Progenitor cell of endocrine pancreas (in vitro differentiated cells): ENCODE measurements at regions not wholly inside any gene's neighbourhood (a gene's known extent, or its start where the extent isn't known, plus 50 kb on each side); places are given as distances from the start of the nearest gene placed in this dataset.

Source experiments
- DNase-seq: peaks from one replicate; pipeline ENCODE4 v3.0.0; 2021; ENCODE audit warnings: low spot score; ENCODE audit not compliant: unreplicated experiment
- H3K27ac Mint-ChIP-seq: 2 replicates; pipeline ENCODE4 v1.8.0; 2021; ENCODE audit warnings: mild to moderate bottlenecking, moderate library complexity, mixed read lengths
- H3K27me3 Mint-ChIP-seq: 2 replicates; pipeline ENCODE4 v1.8.0; 2021; ENCODE audit warnings: mixed read lengths
- H3K36me3 Mint-ChIP-seq: 2 replicates; pipeline ENCODE4 v1.8.0; 2022; ENCODE audit warnings: mixed read lengths; ENCODE audit not compliant: insufficient read depth
- H3K4me1 Mint-ChIP-seq: 2 replicates; pipeline ENCODE4 v1.8.0; 2021; ENCODE audit warnings: low read depth, mixed read lengths
- H3K4me3 Mint-ChIP-seq: 2 replicates; pipeline ENCODE4 v1.8.0; 2021; ENCODE audit warnings: low read depth, mild to moderate bottlenecking, moderate library complexity, mixed read lengths
- H3K9me3 Mint-ChIP-seq: 2 replicates; pipeline ENCODE4 v1.8.0; 2021; ENCODE audit warnings: low read depth, mixed read lengths
- TF ChIP-seq, protein P1 (sequence below): fragments of 200-600 bp; sonication (generic); IDR thresholded peaks from one replicate; pipeline ENCODE4 v1.5.0; 2021; ENCODE audit warnings: antibody characterized with exemption, mild to moderate bottlenecking; ENCODE audit not compliant: unreplicated experiment

- no peak overlapping the region for H3K27ac Mint-ChIP-seq
- H3K9me3 Mint-ChIP-seq = peaks cover 4% of the 10 kb centered on the region
- no peaks in the 10 kb centered on the region for H3K4me1 Mint-ChIP-seq
- peaks cover 7% of the 10 kb centered on the region for H3K27me3 Mint-ChIP-seq
- no peak overlapping the region for H3K4me3 Mint-ChIP-seq
- TF ChIP-seq, protein P1, sequence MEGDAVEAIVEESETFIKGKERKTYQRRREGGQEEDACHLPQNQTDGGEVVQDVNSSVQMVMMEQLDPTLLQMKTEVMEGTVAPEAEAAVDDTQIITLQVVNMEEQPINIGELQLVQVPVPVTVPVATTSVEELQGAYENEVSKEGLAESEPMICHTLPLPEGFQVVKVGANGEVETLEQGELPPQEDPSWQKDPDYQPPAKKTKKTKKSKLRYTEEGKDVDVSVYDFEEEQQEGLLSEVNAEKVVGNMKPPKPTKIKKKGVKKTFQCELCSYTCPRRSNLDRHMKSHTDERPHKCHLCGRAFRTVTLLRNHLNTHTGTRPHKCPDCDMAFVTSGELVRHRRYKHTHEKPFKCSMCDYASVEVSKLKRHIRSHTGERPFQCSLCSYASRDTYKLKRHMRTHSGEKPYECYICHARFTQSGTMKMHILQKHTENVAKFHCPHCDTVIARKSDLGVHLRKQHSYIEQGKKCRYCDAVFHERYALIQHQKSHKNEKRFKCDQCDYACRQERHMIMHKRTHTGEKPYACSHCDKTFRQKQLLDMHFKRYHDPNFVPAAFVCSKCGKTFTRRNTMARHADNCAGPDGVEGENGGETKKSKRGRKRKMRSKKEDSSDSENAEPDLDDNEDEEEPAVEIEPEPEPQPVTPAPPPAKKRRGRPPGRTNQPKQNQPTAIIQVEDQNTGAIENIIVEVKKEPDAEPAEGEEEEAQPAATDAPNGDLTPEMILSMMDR = no peak
- H3K36me3 Mint-ChIP-seq = peaks cover 1% of the 10 kb centered on the region
- DNase-seq = no peak
Observed at GRCh38 chr7:67821116-67821515, 824.5 kb downstream of the TYW1 start.

- Mint-ChIP-seq H3K4me3 (no peak overlapping the region), H3K27me3 (peaks cover 7% of the 10 kb centered on the region), H3K27ac (no peak overlapping the region), H3K9me3 (no peaks in the 10 kb centered on the region), H3K4me1 (no peaks in the 10 kb centered on the region), H3K36me3 (no peaks in the 10 kb centered on the region)
- TF ChIP-seq, protein P1 = no peak
- DNase-seq = no peak
Observed at GRCh38 chr7:67823345-67823744, 826.7 kb downstream of the TYW1 start.

DNA sequence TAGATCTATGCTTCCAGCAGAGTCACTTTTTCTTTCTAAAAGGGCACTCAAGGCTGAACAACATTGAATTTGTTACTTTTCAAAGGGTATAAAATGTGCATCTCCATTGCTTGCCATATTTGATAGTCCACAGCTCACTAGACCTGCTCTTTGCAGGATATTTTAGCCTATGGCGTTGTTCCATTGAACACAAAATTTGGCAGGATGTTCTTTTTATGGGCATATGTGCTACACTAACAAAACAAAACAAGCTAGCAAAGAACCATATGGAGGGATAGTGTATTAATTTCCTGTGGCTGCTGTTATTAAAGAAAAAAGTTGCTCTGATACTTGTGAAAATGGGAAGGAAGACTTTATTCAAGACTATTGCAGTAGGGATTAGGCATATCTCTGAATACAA lies 828.7 kb downstream of the TYW1 start:
- TF ChIP-seq, protein P1 = no peak
- no peaks in the 10 kb centered on the region for H3K4me1 Mint-ChIP-seq
- peaks cover 3% of the 10 kb centered on the region for H3K27me3 Mint-ChIP-seq
- no peak for DNase-seq
- no peak overlapping the region for H3K27ac Mint-ChIP-seq
- H3K9me3 Mint-ChIP-seq = no peaks in the 10 kb centered on the region
- H3K36me3 Mint-ChIP-seq = no peaks in the 10 kb centered on the region
- no peak overlapping the region for H3K4me3 Mint-ChIP-seq

- no peak for DNase-seq
- H3K4me3 Mint-ChIP-seq = no peak overlapping the region
- H3K27me3 Mint-ChIP-seq = peaks cover 22% of the 10 kb centered on the region
- H3K4me1 Mint-ChIP-seq = peaks cover 10% of the 10 kb centered on the region
- no peaks in the 10 kb centered on the region for H3K36me3 Mint-ChIP-seq
- TF ChIP-seq, protein P1 = no peak
- H3K9me3 Mint-ChIP-seq = no peaks in the 10 kb centered on the region
- no peak overlapping the region for H3K27ac Mint-ChIP-seq
Observed at GRCh38 chr7:67841896-67842295, 845.3 kb downstream of the TYW1 start.

DNA sequence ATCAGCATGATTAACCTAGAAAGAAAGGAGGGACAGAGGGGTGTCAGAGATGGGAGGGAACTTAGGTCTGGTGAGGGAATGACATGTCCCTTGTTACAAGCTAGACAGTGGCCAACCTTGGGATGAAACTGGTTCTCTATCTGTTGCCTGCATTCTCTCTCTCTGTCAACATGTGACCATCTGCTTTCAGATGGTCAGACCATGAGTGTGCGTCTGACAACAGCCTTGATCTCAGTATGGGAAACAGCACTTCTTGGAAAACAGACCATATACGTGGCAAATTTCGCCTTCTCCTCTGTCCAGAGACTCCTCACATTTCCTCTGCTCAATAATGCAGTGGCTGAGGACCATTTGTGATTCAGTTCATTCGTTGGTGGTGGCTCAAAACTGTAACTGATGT lies 845.9 kb downstream of the TYW1 start:
- no peak overlapping the region for H3K27ac Mint-ChIP-seq
- H3K4me1 Mint-ChIP-seq = peaks cover 10% of the 10 kb centered on the region
- H3K9me3 Mint-ChIP-seq = no peaks in the 10 kb centered on the region
- no peak overlapping the region for H3K4me3 Mint-ChIP-seq
- DNase-seq = no peak
- TF ChIP-seq, protein P1 = no peak
- H3K27me3 Mint-ChIP-seq = peaks cover 28% of the 10 kb centered on the region
- H3K36me3 Mint-ChIP-seq = no peaks in the 10 kb centered on the region
